ENCODE measurements at regions not wholly inside any gene's neighbourhood (a gene's known extent, or its start where the extent isn't known, plus 50 kb on each side); places are given as distances from the start of the nearest gene placed in this dataset.

DNA sequence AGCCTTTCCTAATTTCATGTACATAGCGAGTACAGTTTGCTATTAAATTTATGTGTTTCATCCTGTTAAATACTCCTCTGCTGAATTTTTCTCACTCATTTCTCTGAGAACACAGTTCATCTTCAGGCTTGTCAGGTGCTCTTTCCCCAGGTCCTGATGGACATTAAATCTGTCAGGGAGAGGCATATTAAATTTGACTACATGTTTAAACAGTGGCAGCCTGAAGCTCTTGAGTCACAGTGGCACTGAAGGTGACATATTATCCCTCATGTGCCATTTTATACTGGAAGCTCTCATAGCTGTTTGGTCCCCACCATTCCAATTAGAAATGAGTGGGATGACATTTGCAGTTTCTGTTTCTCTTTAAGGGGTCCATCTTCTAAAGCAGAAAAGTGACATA lies 1089.6 kb upstream of the SORCS1 start:
- BruUV-seq (replicated peaks) = no TSS peak
- H3K4me1 ChIP-seq = no peaks in the 10 kb centered on the region
- Mint-ChIP-seq H3K27me3 (ENCODE audit: insufficient read depth, unreplicated experiment) (no peaks in the 10 kb centered on the region), H3K4me1 (ENCODE audit: low read depth, unreplicated experiment) (no peaks in the 10 kb centered on the region), H3K4me3 (ENCODE audit: unreplicated experiment) (no peak overlapping the region), H3K9me3 (ENCODE audit: unreplicated experiment) (peaks cover 9% of the 10 kb centered on the region), H3K36me3 (ENCODE audit: insufficient read depth, unreplicated experiment) (no peaks in the 10 kb centered on the region), H3K27ac (ENCODE audit: unreplicated experiment) (no peak overlapping the region)
- no peak overlapping the region for H3K4me3 ChIP-seq (ENCODE audit: low read depth, low read length)
- no peak for DNase-seq
- intact Hi-C loops (cut with micrococcal nuclease; ENCODE audit: unreplicated experiment) = no loop called here
- no peaks in the 10 kb centered on the region for H3K36me3 ChIP-seq (ENCODE audit: control insufficient read depth, insufficient read depth, low read length)
- H3K27me3 ChIP-seq (replicated peaks; ENCODE audit: control insufficient read depth, insufficient read depth, low read length) = no peaks in the 10 kb centered on the region
- ChIA-PET CTCF (no interaction called here), POLR2A (no interaction called here)
- TF ChIP-seq, protein P1, sequence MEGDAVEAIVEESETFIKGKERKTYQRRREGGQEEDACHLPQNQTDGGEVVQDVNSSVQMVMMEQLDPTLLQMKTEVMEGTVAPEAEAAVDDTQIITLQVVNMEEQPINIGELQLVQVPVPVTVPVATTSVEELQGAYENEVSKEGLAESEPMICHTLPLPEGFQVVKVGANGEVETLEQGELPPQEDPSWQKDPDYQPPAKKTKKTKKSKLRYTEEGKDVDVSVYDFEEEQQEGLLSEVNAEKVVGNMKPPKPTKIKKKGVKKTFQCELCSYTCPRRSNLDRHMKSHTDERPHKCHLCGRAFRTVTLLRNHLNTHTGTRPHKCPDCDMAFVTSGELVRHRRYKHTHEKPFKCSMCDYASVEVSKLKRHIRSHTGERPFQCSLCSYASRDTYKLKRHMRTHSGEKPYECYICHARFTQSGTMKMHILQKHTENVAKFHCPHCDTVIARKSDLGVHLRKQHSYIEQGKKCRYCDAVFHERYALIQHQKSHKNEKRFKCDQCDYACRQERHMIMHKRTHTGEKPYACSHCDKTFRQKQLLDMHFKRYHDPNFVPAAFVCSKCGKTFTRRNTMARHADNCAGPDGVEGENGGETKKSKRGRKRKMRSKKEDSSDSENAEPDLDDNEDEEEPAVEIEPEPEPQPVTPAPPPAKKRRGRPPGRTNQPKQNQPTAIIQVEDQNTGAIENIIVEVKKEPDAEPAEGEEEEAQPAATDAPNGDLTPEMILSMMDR (IDR thresholded peaks at IDR 0.05; ENCODE audit: insufficient read depth in 1 of 2, low read depth in 1 of 2, low read length in 1 of 2, severe bottlenecking in 1 of 2, unreplicated experiment in 1 of 2) = no peak
- no peaks in the 10 kb centered on the region for H3K9me3 ChIP-seq

DNA sequence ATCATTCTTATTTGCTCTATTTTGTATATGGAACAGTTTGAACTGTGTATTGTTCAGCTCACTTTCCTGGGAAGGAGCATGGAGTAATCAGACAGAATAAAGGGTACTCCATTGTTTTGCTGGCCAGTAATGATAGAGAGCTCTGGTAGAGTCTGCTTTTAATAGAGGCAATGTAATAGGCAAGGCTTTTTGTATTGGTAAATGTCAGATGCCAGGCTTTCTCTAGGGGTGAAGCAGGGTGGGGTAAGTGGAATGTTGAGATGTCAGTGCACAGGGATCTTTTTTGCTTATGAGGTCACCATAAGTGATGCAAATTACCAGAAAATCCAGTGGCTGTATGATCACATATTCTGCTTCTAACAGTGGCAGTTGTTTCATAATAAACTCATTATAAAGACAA lies 1088.3 kb upstream of the SORCS1 start:
- H3K4me3 Mint-ChIP-seq (ENCODE audit: unreplicated experiment) = no peak overlapping the region
- intact Hi-C loops (cut with micrococcal nuclease; ENCODE audit: unreplicated experiment) = no loop called here
- ChIA-PET POLR2A (no interaction called here), CTCF (no interaction called here)
- BruUV-seq (replicated peaks) = no TSS peak
- no peaks in the 10 kb centered on the region for H3K36me3 Mint-ChIP-seq (ENCODE audit: insufficient read depth, unreplicated experiment)
- H3K4me1 Mint-ChIP-seq (ENCODE audit: low read depth, unreplicated experiment) = no peaks in the 10 kb centered on the region
- H3K27me3 ChIP-seq (replicated peaks; ENCODE audit: control insufficient read depth, insufficient read depth, low read length) = no peaks in the 10 kb centered on the region
- TF ChIP-seq, protein P1 (IDR thresholded peaks at IDR 0.05; ENCODE audit: insufficient read depth in 1 of 2, low read depth in 1 of 2, low read length in 1 of 2, severe bottlenecking in 1 of 2, unreplicated experiment in 1 of 2) = no peak
- peaks cover 4% of the 10 kb centered on the region for H3K9me3 ChIP-seq
- H3K27ac Mint-ChIP-seq (ENCODE audit: unreplicated experiment) = no peak overlapping the region
- H3K27me3 Mint-ChIP-seq (ENCODE audit: insufficient read depth, unreplicated experiment) = no peaks in the 10 kb centered on the region
- no peaks in the 10 kb centered on the region for H3K4me1 ChIP-seq
- peaks cover 12% of the 10 kb centered on the region for H3K9me3 Mint-ChIP-seq (ENCODE audit: unreplicated experiment)
- no peak for DNase-seq
- H3K36me3 ChIP-seq (ENCODE audit: control insufficient read depth, insufficient read depth, low read length) = no peaks in the 10 kb centered on the region
- no peak overlapping the region for H3K4me3 ChIP-seq (ENCODE audit: low read depth, low read length)

DNA sequence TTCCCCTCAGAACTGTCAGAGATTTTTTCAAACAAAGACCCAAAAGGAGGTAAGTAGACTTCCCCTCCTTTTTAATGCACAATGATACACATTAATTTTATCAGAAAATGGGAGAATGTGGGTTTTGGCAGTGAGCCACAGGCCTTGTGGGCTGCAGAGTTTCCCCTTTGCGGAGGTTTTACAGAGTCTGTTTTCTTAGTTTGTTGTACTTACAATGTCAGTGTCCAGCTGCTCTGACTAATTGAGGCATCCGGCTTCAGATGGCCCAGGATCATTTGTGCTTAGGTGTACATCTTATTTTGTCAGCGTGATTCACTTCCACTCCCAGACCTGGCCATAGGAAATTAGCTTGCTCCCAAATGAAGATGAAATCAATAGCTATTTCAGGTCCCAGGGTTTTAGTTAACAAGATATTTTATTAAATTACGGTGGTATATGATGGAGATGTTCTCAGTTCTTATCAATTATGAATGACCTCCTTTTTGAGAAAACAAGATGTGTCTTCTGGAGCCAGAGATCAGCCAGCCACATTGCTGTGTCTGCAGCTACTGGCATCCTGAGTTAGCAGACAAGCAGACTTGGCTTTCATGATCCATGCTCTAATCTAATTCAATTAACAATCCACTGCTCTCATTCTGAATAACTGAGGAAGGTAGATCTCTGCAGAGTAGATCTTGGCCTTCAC lies 1086.6 kb upstream of the SORCS1 start:
- Histone ChIP-seq H3K4me1 (no peaks in the 10 kb centered on the region), H3K36me3 (ENCODE audit: control insufficient read depth, insufficient read depth, low read length) (no peaks in the 10 kb centered on the region), H3K27me3 (replicated peaks; ENCODE audit: control insufficient read depth, insufficient read depth, low read length) (no peaks in the 10 kb centered on the region), H3K4me3 (ENCODE audit: low read depth, low read length) (no peak overlapping the region), H3K9me3 (peaks cover 12% of the 10 kb centered on the region)
- TF ChIP-seq, protein P1 (IDR thresholded peaks at IDR 0.05; ENCODE audit: insufficient read depth in 1 of 2, low read depth in 1 of 2, low read length in 1 of 2, severe bottlenecking in 1 of 2, unreplicated experiment in 1 of 2) = no peak
- ChIA-PET POLR2A (no interaction called here), CTCF (no interaction called here)
- Mint-ChIP-seq H3K36me3 (ENCODE audit: insufficient read depth, unreplicated experiment) (no peaks in the 10 kb centered on the region), H3K4me1 (ENCODE audit: low read depth, unreplicated experiment) (no peaks in the 10 kb centered on the region), H3K4me3 (ENCODE audit: unreplicated experiment) (no peak overlapping the region), H3K27me3 (ENCODE audit: insufficient read depth, unreplicated experiment) (no peaks in the 10 kb centered on the region), H3K9me3 (ENCODE audit: unreplicated experiment) (peaks cover 25% of the 10 kb centered on the region), H3K27ac (ENCODE audit: unreplicated experiment) (no peak overlapping the region)
- no peak for DNase-seq
- BruUV-seq (replicated peaks) = no TSS peak
- intact Hi-C loops (cut with micrococcal nuclease; ENCODE audit: unreplicated experiment) = no loop called here
